SIG-M5 treated with dmso at 0.1 percent for 504 hours (cell line): ENCODE measurements at regions not wholly inside any gene's neighbourhood (a gene's known extent, or its start where the extent isn't known, plus 50 kb on each side); places are given as distances from the start of the nearest gene placed in this dataset.

Source experiments
- DNase-seq: peaks from one replicate; lab custom pipeline; 2025; ENCODE audit not compliant: unreplicated experiment; lab: John Stamatoyannopoulos, UW

DNA sequence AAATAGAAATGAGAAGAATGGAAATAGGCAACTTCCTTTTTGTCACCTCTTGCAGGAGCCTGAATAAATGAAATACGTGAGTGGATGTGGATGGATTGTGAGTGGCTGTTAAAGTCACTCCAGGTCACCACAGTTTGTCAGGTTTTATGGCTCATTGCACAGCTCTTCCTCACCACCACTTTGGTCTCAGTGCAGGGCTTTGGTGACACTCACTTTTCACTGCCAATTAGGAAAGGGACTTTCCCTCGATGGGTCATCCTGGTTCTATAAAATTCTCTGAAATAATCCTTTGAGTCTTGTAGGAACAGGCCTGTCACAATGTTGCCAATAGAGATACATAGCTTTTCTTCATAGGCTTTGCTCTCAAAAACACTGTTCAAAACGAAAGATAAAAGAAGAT lies 172.4 kb upstream of the C11orf87 start:
- no peak for DNase-seq

- DNase-seq = no peak
Observed at GRCh38 chr11:109251230-109251629, 170.8 kb upstream of the C11orf87 start.

DNA sequence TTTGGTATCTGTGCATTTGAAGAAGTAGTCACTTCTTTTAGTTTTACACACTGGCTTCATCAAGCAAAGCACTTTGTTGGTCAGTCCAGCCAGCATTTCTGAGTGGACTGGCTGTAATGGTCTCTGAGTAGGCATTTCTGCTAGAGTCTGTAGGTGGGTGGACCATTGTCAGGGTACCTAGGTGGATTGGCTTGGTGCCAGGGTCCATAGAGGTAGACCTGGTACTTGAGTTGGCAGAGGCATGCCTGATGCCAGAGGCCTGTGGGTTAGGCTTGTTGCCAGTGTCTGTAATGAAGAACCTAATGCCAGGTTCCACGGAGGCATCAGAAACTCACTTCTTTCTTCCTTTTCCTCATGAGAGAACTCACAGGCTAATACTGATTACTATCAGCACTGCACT lies 157.9 kb upstream of the C11orf87 start:
- DNase-seq = no peak

- DNase-seq = peak; percentile 27
Observed at GRCh38 chr11:109267293-109268095, 154.5 kb upstream of the C11orf87 start.

GRCh38 chr11:109275931-109276330 lies 146.1 kb upstream of the C11orf87 start:
- no peak for DNase-seq

GRCh38 chr11:109285465-109285864 lies 136.5 kb upstream of the C11orf87 start:
- DNase-seq = no peak

- no peak for DNase-seq
Observed at GRCh38 chr11:109291553-109291952, 130.4 kb upstream of the C11orf87 start.

GRCh38 chr11:109298865-109299264 lies 123.1 kb upstream of the C11orf87 start:
- DNase-seq = no peak

GRCh38 chr11:109300211-109300610 lies 121.8 kb upstream of the C11orf87 start:
- no peak for DNase-seq

DNA sequence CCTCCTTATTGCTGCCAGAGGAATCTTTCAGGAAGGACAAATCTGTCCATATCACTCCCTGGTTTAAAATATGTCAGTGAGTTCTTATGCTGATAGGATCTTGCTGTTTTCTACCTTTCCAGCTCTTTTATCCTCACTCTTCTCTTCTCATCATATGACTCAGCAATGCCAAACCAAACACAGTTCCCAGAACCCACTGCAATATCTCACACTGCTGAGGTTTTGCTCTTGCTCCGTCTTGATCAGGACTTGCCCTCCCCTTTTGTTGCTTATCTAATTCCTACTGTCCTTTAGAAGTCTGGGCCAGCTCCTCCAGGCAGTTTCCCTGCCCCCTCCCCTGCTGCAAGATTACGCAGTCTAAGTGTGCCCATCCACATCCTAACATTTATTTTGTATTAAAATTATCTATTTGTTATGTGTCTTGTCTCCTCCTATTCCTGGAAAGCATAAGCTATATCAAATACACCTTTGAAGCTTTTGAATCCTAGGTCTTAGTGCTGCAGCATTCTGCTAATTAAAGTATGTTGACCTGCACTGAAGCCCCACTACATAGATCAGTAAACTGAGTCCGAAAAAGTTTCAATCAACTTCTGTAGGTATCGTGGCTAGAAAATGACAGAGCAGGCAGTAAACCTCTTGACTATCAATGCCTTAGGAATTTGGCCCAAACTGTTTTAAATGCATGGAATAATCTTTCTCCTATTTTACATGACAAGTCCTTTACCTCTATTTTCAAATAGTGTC lies 119.2 kb upstream of the C11orf87 start:
- DNase-seq = no peak

DNA sequence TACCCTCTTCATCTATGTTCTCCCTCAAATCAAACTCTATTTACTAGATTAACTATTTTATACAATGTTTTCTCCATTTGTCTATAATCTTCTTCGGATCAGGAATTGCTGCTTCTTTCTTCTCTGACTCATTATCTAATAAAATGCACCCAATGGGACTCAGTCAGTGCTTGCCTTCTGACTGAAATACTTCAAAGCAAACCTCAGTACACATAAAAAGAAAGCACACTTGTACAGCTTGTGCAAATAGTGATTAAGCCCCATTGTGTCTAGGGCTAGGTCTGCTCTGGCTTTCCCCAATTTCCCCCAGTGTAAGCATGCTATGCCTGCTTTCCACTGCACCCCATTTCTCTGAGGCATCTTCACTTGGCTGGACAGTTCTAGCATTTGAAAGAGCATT lies 118.6 kb upstream of the C11orf87 start:
- no peak for DNase-seq

GRCh38 chr11:109304159-109304558 lies 117.8 kb upstream of the C11orf87 start:
- DNase-seq = no peak

DNA sequence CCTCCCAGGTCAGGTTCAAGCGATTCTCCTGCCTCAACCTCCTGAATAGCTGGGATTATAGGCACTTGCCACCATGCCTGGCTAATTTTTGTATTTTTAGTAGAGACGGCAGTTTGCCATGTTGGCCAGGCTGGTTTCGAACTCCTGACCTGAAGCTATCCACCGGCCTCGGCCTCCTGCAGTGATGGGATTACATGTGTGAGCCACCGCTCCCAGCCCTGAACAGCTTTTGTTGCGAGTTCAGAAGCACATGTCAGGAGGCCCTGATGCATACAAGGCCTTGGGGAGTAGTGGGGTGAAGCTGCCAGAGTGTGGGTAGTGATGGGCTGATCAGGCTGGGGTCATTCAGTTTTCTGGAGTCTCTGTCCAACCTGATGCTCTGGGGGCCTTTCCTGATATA lies 117.0 kb upstream of the C11orf87 start:
- no peak for DNase-seq

DNA sequence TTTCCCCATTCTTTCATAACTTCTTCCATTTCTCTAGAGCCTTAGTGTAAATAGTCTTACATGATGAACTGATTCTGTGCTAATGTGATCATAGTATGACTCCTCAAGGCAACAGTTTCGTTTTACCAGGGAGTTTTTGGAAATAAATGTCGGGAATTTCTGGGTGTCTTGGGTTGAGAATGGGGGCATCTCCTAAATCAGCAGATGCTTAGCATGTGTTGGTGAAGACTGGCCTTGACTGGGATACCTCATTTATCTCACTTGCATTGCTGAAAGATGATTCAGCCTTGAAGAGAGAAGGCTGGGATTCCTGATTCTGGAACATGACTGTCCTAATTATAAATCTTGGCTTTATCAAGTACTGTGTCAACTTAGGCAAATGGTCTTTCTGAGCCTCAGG lies 115.7 kb upstream of the C11orf87 start:
- DNase-seq = no peak

DNA sequence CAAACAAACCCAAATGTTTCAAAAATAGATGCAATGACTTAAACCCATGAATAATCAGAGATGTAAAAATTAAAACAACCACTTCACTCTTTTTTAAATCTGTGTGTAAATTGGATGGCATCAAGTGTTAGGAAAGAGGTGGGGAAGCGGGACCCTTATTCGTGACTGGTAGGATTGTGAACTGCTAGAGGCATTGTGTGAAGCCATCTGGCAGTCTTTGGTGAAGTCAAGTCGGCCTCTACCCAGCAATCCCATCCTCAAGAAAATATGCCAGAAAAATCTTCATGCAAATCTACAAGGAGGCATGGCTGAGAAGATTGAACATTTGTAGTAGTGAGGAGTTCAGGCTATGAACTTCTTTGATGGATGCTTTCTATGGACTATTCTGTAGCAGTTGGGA lies 114.6 kb upstream of the C11orf87 start:
- DNase-seq = no peak

- no peak for DNase-seq
Observed at GRCh38 chr11:109308551-109308950, 113.4 kb upstream of the C11orf87 start.

GRCh38 chr11:109309153-109309552 lies 112.8 kb upstream of the C11orf87 start:
- DNase-seq = no peak

DNA sequence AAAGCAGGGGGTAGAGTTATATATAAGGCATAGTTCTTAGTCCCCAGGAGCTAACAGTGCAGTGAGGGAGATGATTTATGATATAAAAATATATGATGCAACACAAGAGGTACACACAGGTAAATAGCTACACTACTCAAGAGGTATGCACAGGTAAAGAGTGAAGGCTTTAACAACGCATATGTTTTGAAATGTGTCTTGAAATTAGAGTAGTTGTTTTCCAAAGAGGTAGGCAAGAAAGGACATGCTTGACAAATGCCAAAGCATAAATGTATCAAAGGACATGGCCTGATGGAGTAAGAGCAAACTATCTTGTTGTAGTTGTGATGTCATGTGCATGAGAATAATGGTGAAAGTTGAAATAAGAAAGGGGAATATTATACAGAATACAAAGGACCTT lies 104.3 kb upstream of the C11orf87 start:
- DNase-seq = no peak

- no peak for DNase-seq
Observed at GRCh38 chr11:109320595-109320994, 101.4 kb upstream of the C11orf87 start.

DNA sequence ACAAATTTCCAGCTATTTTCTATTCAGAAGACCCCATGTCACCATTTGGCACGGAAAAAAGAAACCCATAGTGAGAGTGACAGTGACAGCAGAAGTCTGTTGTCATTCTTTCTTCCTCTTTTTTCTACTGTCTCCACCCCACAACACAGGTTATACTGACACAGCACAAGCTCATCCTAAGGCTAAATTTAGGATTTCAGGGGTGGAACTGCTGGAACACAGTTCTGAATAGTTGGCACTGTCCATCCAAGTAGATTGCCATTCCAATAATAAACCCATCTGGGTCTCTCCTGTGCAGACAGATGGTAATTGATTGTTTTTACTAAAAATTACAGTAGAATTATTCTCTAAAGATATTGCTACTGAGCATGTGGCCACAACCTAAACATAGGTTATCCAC lies 95.2 kb upstream of the C11orf87 start:
- DNase-seq = no peak

GRCh38 chr11:109329716-109330115 lies 92.3 kb upstream of the C11orf87 start:
- no peak for DNase-seq

GRCh38 chr11:109338131-109338530 lies 83.9 kb upstream of the C11orf87 start:
- DNase-seq = no peak

DNA sequence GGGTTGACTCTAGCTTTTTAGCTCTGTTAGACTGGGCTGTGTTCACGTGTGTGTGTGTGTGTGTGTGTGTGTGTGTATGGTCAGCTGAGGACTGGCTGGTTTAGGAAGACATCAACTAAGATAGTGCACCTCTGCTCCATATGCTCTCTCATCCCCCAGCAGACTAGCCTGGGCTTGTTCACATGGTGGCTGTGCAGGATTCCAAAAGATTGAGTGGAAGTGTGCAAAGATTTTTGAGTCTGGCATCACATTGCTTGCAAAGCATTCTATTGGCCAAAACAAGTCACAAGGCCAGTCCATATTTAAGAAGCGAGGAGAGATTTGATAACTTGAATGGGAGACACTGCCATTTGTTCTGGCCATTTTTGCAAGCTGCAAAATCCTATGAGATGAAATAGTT lies 79.7 kb upstream of the C11orf87 start:
- DNase-seq = no peak
